Mucosa of descending colon (tissue), 3 donors: ENCODE measurements at regions not wholly inside any gene's neighbourhood (a gene's known extent, or its start where the extent isn't known, plus 50 kb on each side); places are given as distances from the start of the nearest gene placed in this dataset.

Experiments used
- ATAC-seq: fragments of 200-7000 bp; cut with Tn5 transposase; one replicate; pipeline ENCODE4 v1.9.1; 2020; ENCODE audit warnings: mild to moderate bottlenecking, moderate library complexity
- DNase-seq, 3 donors: peaks; one replicate each; pipeline ENCODE4 v3.0.0-alpha.2; 2020
- H3K36me3 ChIP-seq: fragments of 200-600 bp; one replicate; pipeline ENCODE4 v1.8.0; 2021; ENCODE audit warnings: low read depth, mild to moderate bottlenecking
- H3K4me1 ChIP-seq: fragments of 200-600 bp; one replicate; pipeline ENCODE4 v1.8.0; 2021; ENCODE audit warnings: low read depth, mild to moderate bottlenecking
- H3K4me3 ChIP-seq: fragments of 200-600 bp; one replicate; pipeline ENCODE4 v1.8.0; 2021; ENCODE audit warnings: mild to moderate bottlenecking
- H3K9me3 ChIP-seq: fragments of 200-600 bp; one replicate; pipeline ENCODE4 v1.8.0; 2021; ENCODE audit warnings: mild to moderate bottlenecking
- CTCF ChIP-seq: fragments of 200-600 bp; IDR thresholded peaks from one replicate; pipeline ENCODE4 v1.8.0; 2022; ENCODE audit warnings: antibody characterized with exemption, mild to moderate bottlenecking
- intact Hi-C, 2 donors: fragments of 100-400 bp; cut with DNase I in 1 of 2; cut with micrococcal nuclease in 1 of 2; formaldehyde crosslinking; loops; one replicate each; pipeline versions ENCODE4 v1.11.0 to v1.11.1; 2022; cut with DNase I, micrococcal nuclease
- donor health status: DM: no; HTN: no; CAD: no; lungs with moderate emphysema.
- donor health status: DM: no; HTN: no; CAD: no.
- donor health status: DM: no; HTN: yes; CAD: no.

GRCh38 chr6:82751718-82752117 is 313.9 kb downstream of the UBE3D start:
- no peak for TF ChIP-seq CTCF
- no peaks in the 10 kb centered on the region for H3K36me3 ChIP-seq
- no peaks in the 10 kb centered on the region for H3K9me3 ChIP-seq
- DNase-seq (no peak), ATAC-seq (no peak)
- H3K4me1 ChIP-seq = no peaks in the 10 kb centered on the region
- no peak overlapping the region for H3K4me3 ChIP-seq
- intact Hi-C loops = no loop called here

GRCh38 chr6:82761674-82762345 is 303.8 kb downstream of the UBE3D start:
- no peaks in the 10 kb centered on the region for H3K4me1 ChIP-seq
- intact Hi-C loops = no loop called here
- TF ChIP-seq CTCF = no peak
- no peak overlapping the region for H3K4me3 ChIP-seq
- no peaks in the 10 kb centered on the region for H3K9me3 ChIP-seq
- DNase-seq (no peak), ATAC-seq (no peak)
- no peaks in the 10 kb centered on the region for H3K36me3 ChIP-seq

DNA sequence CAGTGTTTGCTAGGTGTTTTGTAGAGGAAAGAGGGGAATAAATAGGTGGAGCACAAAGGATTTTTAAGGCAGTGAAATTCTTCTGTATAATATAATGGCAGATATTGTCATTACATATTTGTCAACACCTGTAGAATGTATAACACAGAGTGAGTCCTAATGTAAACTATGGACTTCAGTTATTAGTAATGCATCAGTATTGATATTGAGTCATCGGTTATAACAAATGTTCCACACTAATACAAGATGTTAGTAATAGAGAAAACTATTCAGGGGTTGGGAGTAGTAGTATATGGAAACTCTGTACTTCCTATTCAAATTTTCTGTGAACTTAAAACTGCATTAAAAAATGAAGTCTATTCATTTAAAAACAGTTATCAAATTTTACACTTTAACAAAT is 299.2 kb downstream of the UBE3D start:
- Histone ChIP-seq H3K4me1 (no peaks in the 10 kb centered on the region), H3K9me3 (no peaks in the 10 kb centered on the region), H3K36me3 (no peaks in the 10 kb centered on the region), H3K4me3 (no peak overlapping the region)
- TF ChIP-seq CTCF = no peak
- no peak for DNase-seq
- no peak for ATAC-seq
- intact Hi-C loops = no loop called here

- DNase-seq (no peak), ATAC-seq (no peak)
- H3K36me3 ChIP-seq = no peaks in the 10 kb centered on the region
- H3K4me3 ChIP-seq = no peak overlapping the region
- no peaks in the 10 kb centered on the region for H3K9me3 ChIP-seq
- intact Hi-C loops = no loop called here
- no peak for TF ChIP-seq CTCF
- no peaks in the 10 kb centered on the region for H3K4me1 ChIP-seq
Measured at GRCh38 chr6:82767037-82767436, 298.6 kb downstream of the UBE3D start.

DNA sequence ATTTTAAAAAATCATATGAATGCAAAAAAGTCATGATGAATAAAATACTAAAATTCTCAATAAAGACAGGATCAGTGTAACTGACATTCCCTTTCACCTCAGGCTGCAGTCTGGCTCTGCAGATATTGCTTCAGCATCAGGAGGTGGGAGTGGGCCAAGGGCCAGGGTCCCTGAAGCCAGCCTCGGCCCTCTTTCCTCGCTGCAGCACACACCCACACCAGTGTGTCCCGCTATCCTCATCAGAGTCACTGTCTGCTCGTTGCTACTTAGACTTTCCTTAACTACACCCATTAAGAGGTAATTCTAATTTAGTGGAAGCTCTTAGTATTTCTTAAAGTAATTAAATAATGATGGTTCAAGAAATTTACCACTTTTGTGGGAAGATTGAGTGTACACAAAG is 298.2 kb downstream of the UBE3D start:
- intact Hi-C loops = no loop called here
- DNase-seq (no peak), ATAC-seq (no peak)
- TF ChIP-seq CTCF = no peak
- no peaks in the 10 kb centered on the region for H3K4me1 ChIP-seq
- no peak overlapping the region for H3K4me3 ChIP-seq
- no peaks in the 10 kb centered on the region for H3K36me3 ChIP-seq
- H3K9me3 ChIP-seq = no peaks in the 10 kb centered on the region
